HG02970 (cell line): ENCODE measurements at regions not wholly inside any gene's neighbourhood (a gene's known extent, or its start where the extent isn't known, plus 50 kb on each side); places are given as distances from the start of the nearest gene placed in this dataset.
A peak's percentile ranks its signal among the peaks of the same experiment; 100 is the strongest.

Experiments
- ATAC-seq: cut with Tn5 transposase; IDR thresholded peaks from one replicate; pipeline ENCODE4 v1.9.1; 2021; ENCODE audit warnings: mild to moderate bottlenecking, moderate library complexity, moderate number of reproducible peaks; ENCODE audit not compliant: unreplicated experiment, low FRiP score

GRCh38 chr1:105652109-105652508 lies 1404.4 kb upstream of the PRMT6 start:
- no peak for ATAC-seq

GRCh38 chr1:105655032-105655431 lies 1401.4 kb upstream of the PRMT6 start:
- no peak for ATAC-seq

- no peak for ATAC-seq
Measured at GRCh38 chr1:105664495-105664894, 1392.0 kb upstream of the PRMT6 start.

GRCh38 chr1:105678334-105678733 lies 1378.1 kb upstream of the PRMT6 start:
- no peak for ATAC-seq

- no peak for ATAC-seq
Measured at GRCh38 chr1:105684714-105685113, 1371.8 kb upstream of the PRMT6 start.

GRCh38 chr1:105686026-105686425 lies 1370.4 kb upstream of the PRMT6 start:
- ATAC-seq: no peak

- ATAC-seq: no peak
Measured at GRCh38 chr1:105686874-105687690, 1369.4 kb upstream of the PRMT6 start.

- no peak for ATAC-seq
Measured at GRCh38 chr1:105700723-105701122, 1355.8 kb upstream of the PRMT6 start.

- no peak for ATAC-seq
Measured at GRCh38 chr1:105724286-105724685, 1332.2 kb upstream of the PRMT6 start.

GRCh38 chr1:105730701-105731100 lies 1325.8 kb upstream of the PRMT6 start:
- no peak for ATAC-seq

- ATAC-seq: no peak
Measured at GRCh38 chr1:105736349-105736748, 1320.1 kb upstream of the PRMT6 start.

GRCh38 chr1:105779727-105780126 lies 1276.7 kb upstream of the PRMT6 start:
- ATAC-seq: no peak

- no peak for ATAC-seq
Measured at GRCh38 chr1:105785021-105785420, 1271.5 kb upstream of the PRMT6 start.

- ATAC-seq: no peak
Measured at GRCh38 chr1:105793536-105794146, 1262.8 kb upstream of the PRMT6 start.

GRCh38 chr1:105795741-105796140 lies 1260.7 kb upstream of the PRMT6 start:
- no peak for ATAC-seq

GRCh38 chr1:105830571-105831146 lies 1225.8 kb upstream of the PRMT6 start:
- ATAC-seq: no peak

GRCh38 chr1:105838071-105838470 lies 1218.4 kb upstream of the PRMT6 start:
- ATAC-seq: no peak

GRCh38 chr1:105865546-105865945 lies 1190.9 kb upstream of the PRMT6 start:
- ATAC-seq: no peak

- ATAC-seq: no peak
Measured at GRCh38 chr1:105872817-105873216, 1183.7 kb upstream of the PRMT6 start.

GRCh38 chr1:105874621-105875020 lies 1181.9 kb upstream of the PRMT6 start:
- ATAC-seq: peak; percentile 58

GRCh38 chr1:105886309-105886708 lies 1170.2 kb upstream of the PRMT6 start:
- no peak for ATAC-seq

- ATAC-seq: no peak
Measured at GRCh38 chr1:105891308-105891707, 1165.2 kb upstream of the PRMT6 start.
